GM12865 (cell line): ENCODE measurements at regions not wholly inside any gene's neighbourhood (a gene's known extent, or its start where the extent isn't known, plus 50 kb on each side); places are given as distances from the start of the nearest gene placed in this dataset.
A peak's percentile ranks its signal among the peaks of the same experiment; 100 is the strongest.
"Not testable (repeated sequence)": the region's sequence is repeated elsewhere in the genome, so short reads cannot be mapped to it uniquely, and the experiment has no call there.

ENCODE experiments used
- DNase-seq: peaks from one replicate; pipeline ENCODE4 v3.0.0; 2010; ENCODE audit warnings: low read depth
- H3K4me3 ChIP-seq: 2 replicates; pipeline ENCODE4 v1.5.1; 2011; ENCODE audit warnings: mild to moderate bottlenecking, low read depth, low read length, control low read depth
- TF ChIP-seq, protein P1 (sequence below): IDR thresholded peaks from 2 replicates; pipeline ENCODE4 v1.5.1; 2011; ENCODE audit warnings: low read length, control low read depth, low read depth, inconsistent platforms; ENCODE audit not compliant: insufficient read depth; ENCODE audit errors: missing control alignments

DNA sequence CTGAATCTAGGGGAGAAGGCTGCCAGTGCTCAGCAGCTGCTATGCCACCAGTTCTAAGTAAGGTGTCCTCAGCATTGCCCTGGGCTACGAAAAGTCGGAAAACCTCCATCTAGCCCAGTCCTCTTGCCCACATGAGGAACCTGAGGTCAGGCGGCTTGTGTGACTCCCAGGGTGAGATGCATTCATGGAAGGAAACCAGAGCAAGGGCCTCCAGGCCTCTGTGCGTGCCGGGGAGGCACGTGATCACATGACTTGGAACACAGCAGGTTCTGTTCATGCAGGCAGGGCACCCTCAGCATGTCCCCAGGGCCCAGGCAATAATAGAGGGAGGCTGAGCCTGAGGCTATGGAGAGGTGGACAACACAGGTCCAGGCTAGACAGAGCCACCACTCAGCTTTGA lies 312.5 kb upstream of the DUSP10 start:
- H3K4me3 ChIP-seq, result no peak overlapping the region
- no peak for DNase-seq
- TF ChIP-seq, protein P1, sequence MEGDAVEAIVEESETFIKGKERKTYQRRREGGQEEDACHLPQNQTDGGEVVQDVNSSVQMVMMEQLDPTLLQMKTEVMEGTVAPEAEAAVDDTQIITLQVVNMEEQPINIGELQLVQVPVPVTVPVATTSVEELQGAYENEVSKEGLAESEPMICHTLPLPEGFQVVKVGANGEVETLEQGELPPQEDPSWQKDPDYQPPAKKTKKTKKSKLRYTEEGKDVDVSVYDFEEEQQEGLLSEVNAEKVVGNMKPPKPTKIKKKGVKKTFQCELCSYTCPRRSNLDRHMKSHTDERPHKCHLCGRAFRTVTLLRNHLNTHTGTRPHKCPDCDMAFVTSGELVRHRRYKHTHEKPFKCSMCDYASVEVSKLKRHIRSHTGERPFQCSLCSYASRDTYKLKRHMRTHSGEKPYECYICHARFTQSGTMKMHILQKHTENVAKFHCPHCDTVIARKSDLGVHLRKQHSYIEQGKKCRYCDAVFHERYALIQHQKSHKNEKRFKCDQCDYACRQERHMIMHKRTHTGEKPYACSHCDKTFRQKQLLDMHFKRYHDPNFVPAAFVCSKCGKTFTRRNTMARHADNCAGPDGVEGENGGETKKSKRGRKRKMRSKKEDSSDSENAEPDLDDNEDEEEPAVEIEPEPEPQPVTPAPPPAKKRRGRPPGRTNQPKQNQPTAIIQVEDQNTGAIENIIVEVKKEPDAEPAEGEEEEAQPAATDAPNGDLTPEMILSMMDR, result no peak

GRCh38 chr1:222053790-222054294 lies 312.0 kb upstream of the DUSP10 start:
- TF ChIP-seq, protein P1, result no peak
- DNase-seq, result no peak
- no peak overlapping the region for H3K4me3 ChIP-seq

GRCh38 chr1:222051311-222051710 lies 309.4 kb upstream of the DUSP10 start:
- DNase-seq, result peak; percentile 33
- not testable (repeated sequence) for H3K4me3 ChIP-seq

DNA sequence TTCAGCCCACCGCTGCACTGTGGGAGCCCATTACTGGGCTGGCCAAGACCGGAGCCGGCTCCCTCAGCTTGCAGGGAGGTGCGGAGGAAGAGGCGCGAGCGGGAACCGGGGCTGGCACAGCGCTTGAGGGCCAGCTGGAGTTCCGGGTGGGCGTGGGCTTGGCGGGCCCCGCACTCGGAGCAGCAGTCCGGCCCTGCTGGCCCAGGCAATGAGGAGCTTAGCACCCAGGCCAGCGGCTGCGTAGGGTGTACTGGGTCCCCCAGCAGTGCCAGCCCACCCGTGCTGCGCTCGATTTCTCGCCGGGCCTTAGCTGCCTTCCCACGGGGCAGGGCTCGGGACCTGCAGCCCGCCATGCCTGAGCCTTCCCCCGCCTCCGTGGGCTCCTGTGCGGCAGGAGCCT lies 307.8 kb upstream of the DUSP10 start:
- H3K4me3 ChIP-seq, DNase-seq: not testable (repeated sequence)

GRCh38 chr1:222049176-222049575 lies 307.3 kb upstream of the DUSP10 start:
- TF ChIP-seq, protein P1, result no peak
- H3K4me3 ChIP-seq, result no peak overlapping the region
- no peak for DNase-seq

DNA sequence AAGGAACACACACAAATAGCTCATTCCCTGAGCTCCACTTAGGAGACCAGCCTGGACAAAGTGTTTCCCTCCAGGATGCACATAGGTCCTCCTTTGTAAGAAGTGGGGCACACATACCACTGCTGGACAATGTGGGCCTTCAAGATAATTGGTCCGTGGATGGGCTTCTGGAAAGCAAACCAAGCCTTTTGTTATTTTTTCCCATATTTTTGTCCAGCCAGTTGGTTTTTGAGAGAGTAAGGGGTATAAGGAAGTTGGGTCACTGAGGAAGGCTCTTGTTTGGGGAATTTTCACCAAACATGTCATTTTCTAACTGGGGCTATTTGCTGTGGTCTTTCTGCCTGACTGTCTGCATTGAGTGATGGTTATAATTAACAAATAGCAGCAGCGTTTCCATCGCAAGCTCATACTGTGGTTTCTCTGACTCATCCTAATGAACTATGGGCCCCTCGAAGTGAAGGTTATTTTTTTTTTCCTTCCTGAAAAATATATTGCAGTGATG lies 306.3 kb upstream of the DUSP10 start:
- DNase-seq, result peak; percentile 34
- H3K4me3 ChIP-seq, result no peak overlapping the region
- TF ChIP-seq, protein P1, result no peak

- H3K4me3 ChIP-seq, result no peak overlapping the region
- DNase-seq, result no peak
- TF ChIP-seq, protein P1, result no peak
Observed at GRCh38 chr1:222047366-222047765, 305.5 kb upstream of the DUSP10 start.

- no peak overlapping the region for H3K4me3 ChIP-seq
- no peak for DNase-seq
- TF ChIP-seq, protein P1, result no peak
Observed at GRCh38 chr1:222046684-222047263, 304.9 kb upstream of the DUSP10 start.
